ENCODE measurements at regions not wholly inside any gene's neighbourhood (a gene's known extent, or its start where the extent isn't known, plus 50 kb on each side); places are given as distances from the start of the nearest gene placed in this dataset.

- Histone ChIP-seq H3K27ac (ENCODE audit: control insufficient read depth, insufficient read depth) (no peak overlapping the region), H3K4me3 (no peak overlapping the region), H3K79me2 (ENCODE audit: control insufficient read depth, insufficient read depth, low read length) (no peaks in the 10 kb centered on the region), H4K20me1 (ENCODE audit: control insufficient read depth, insufficient read depth) (no peaks in the 10 kb centered on the region), H3K36me3 (ENCODE audit: control insufficient read depth in 2 of 2, insufficient read depth in 2 of 2, low read length in 1 of 2) (no peaks in the 10 kb centered on the region), H3K27me3 (replicated peaks in 1 of 2; ENCODE audit: control insufficient read depth in 2 of 2, insufficient read depth in 2 of 2, low read length in 1 of 2) (no peaks in the 10 kb centered on the region), H3K4me2 (ENCODE audit: control insufficient read depth, insufficient read depth) (no peak overlapping the region), H3K9me3 (replicated peaks; ENCODE audit: control insufficient read depth, insufficient read depth, low read length) (no peaks in the 10 kb centered on the region), H2AFZ (ENCODE audit: control insufficient read depth, low read depth, low read length) (no peak overlapping the region), H3K9ac (ENCODE audit: control insufficient read depth, insufficient read depth, low read length) (no peak overlapping the region), H3K4me1 (ENCODE audit: control insufficient read depth, insufficient read depth, low read length) (no peaks in the 10 kb centered on the region)
- 62% methylated on average over 3 of the region's 3 CpGs for WGBS (ENCODE audit: insufficient coverage, insufficient replicate concordance, low lambda C conversion rate, missing lambda C conversion rate)
- ChIA-PET SMC1A (ENCODE audit: uncharacterized antibody, unreplicated experiment) (no interaction called here), POLR2A (no interaction called here), RAD21 (ENCODE audit: unreplicated experiment) (no interaction called here), CTCF (no interaction called here)
- in situ Hi-C loops (cut with MboI) = no loop called here
- intact Hi-C loops (cut with micrococcal nuclease; ENCODE audit: unreplicated experiment) = no loop called here
- ATAC-seq (no peak), FAIRE-seq (no peak), DNase-seq (ENCODE audit: low read depth, low spot score) (no peak)
- no TSS peak for BruUV-seq (replicated peaks)
- no peak for TF ChIP-seq RELB (IDR thresholded peaks at IDR 0.05; ENCODE audit: low read depth)
- no peak for TF ChIP-seq POLR2AphosphoS2 (IDR thresholded peaks at IDR 0.05; ENCODE audit: low read depth, low read length)
- no peak for TF ChIP-seq ZBTB4 (CRISPR knock-in tag; IDR thresholded peaks at IDR 0.05)
- no peak for TF ChIP-seq EED (IDR thresholded peaks at IDR 0.05; ENCODE audit: low read depth)
- TF ChIP-seq GABPA (IDR thresholded peaks at IDR 0.05; ENCODE audit: low read depth) = no peak
- TF ChIP-seq WRNIP1 (IDR thresholded peaks at IDR 0.05; ENCODE audit: borderline replicate concordance, low read depth, low read length) = no peak
- TF ChIP-seq IKZF2 (IDR thresholded peaks at IDR 0.05) = no peak
- TF ChIP-seq SMC3 (IDR thresholded peaks at IDR 0.05; ENCODE audit: borderline replicate concordance, low read length) = no peak
- TF ChIP-seq CBFB (IDR thresholded peaks at IDR 0.05; ENCODE audit: low read depth) = no peak
- no peak for TF ChIP-seq FOXK2 (IDR thresholded peaks at IDR 0.05)
- TF ChIP-seq ESRRA (IDR thresholded peaks at IDR 0.05; ENCODE audit: low read length) = no peak
- no peak for TF ChIP-seq HDGF (IDR thresholded peaks at IDR 0.05)
- TF ChIP-seq POLR2A (IDR thresholded peaks at IDR 0.05; ENCODE audit: low read depth, low read length) = no peak
- TF ChIP-seq YY1 (IDR thresholded peaks at IDR 0.05; ENCODE audit: low read depth, low read length) = no peak
- no peak for TF ChIP-seq KAT2A (conservative IDR thresholded peaks at IDR 0.05; ENCODE audit: control insufficient read depth, low read depth, low read length)
Observed at GRCh38 chr1:219045246-219045645, 128.4 kb upstream of the LYPLAL1 start.

All from GM12878 (cell line).